ENCODE measurements at regions not wholly inside any gene's neighbourhood (a gene's known extent, or its start where the extent isn't known, plus 50 kb on each side); places are given as distances from the start of the nearest gene placed in this dataset.
"Not testable (repeated sequence)": the region's sequence is repeated elsewhere in the genome, so short reads cannot be mapped to it uniquely, and the experiment has no call there.

DNA sequence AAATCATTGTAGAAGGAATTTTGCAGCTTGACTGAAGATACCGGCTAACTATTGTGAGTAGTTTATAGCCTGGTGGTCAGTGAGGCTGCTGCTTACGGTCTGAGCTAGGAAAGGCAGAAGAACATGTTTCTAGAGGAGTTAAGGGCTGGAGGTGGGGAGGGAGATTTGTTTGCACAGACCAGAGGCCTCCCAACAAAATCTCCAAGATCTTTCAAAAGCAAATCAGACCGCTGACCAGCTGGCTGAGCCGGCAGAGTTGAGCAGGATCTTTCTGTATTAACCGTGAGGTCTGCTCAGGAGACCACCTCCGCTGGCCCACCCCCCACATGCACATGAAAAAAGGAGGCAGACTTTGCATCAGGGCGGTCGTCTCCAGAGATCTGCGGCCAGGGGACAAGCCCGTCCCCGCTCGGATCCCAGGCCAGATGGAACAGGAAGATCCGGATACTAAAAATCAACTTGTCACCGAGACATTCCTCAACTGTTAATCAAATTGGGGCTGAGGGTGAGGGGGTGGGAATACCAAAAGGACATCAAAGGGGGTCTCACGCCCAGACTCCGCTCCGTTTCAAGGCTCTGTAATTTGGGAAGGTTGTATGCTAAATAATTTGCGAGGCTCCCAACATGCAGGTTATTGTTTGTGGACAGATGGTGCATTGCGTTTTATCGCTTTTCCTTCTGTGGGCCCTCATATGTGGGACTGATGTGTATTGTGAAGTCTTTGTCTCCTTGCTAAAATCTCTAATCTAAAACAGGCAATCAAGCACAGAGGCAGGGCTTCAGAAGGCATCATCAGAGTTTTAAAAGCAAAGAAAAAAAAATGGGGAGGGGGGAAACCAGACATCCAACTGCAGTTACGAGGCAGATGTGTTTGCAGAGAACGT, 319.0 kb downstream of the ZNF536 start:
- DNase-seq = no peak

DNA sequence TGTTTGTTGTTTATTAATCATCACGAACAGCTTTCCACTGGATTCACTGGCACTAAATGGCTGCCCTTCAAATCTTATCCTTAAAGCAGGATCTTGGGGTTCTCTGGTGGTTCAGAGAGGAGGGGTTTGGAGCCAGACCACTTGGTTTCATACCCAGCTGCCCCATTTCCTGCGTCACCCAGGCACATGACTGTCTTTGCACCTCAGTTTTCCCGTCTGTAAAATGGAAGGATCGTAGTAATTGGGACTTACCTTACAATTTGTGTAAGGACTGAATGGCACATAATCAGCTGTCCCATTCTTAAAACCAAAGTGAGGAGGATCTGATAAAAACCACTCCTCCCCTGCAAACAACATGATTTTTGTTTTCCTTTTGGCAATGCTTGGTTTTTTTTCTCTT, 318.3 kb downstream of the ZNF536 start:
- no peak for DNase-seq

- DNase-seq = no peak
These were observed 317.3 kb downstream of the ZNF536 start for GRCh38 chr19:30689474-30689873.

DNA sequence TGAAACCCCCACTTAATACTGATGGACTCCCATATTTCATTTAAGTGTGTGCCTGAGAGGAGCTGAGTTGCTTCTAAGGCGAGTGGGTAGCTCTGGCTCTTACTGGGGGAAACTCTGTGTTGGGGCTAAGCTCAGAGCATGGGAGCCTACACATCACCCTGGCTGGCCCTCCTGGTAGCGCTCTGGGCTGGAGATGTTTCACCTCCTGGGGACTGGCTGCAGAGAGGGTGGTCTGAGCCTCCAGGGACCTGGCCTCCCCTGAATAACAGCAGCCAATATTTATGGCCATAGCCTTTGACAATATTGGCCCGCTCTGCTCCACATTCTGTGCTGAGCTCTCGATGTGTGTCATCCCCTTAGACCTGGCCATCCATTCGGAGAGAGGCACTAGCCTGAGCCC, 316.5 kb downstream of the ZNF536 start:
- no peak for DNase-seq

GRCh38 chr19:30686826-30687566, 314.8 kb downstream of the ZNF536 start:
- no peak for DNase-seq

DNA sequence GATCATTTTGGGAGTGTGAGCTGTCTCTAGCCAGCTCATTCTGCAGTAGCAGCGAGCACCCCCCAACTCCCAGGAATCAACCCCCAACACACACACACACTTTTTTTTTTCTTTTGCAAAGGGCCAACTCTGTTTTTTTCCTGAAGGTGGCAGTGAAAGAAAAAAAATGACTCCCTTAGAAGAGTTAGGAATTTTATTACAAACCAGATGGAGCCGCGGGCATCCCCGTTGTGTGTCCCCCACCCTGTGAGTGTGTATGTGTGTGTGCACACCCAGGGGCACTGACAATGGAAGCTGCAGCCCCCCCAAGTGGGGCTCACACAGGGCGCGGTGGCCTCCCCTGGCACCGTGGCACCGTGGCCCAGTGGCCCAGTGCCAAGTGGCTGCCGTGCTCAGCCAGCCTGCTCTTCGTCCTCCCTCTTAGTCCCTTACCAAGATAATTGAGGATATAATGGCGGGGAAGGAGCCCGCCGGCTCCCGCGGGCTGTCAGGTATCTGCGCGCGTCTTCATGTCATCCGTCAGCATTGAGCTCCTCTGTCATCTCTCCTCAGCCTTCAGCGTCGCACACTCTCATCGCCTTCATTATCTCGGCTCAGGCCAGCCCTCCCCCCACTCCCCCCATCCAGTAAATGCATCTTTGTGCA, 314.1 kb downstream of the ZNF536 start:
- DNase-seq = no peak

DNA sequence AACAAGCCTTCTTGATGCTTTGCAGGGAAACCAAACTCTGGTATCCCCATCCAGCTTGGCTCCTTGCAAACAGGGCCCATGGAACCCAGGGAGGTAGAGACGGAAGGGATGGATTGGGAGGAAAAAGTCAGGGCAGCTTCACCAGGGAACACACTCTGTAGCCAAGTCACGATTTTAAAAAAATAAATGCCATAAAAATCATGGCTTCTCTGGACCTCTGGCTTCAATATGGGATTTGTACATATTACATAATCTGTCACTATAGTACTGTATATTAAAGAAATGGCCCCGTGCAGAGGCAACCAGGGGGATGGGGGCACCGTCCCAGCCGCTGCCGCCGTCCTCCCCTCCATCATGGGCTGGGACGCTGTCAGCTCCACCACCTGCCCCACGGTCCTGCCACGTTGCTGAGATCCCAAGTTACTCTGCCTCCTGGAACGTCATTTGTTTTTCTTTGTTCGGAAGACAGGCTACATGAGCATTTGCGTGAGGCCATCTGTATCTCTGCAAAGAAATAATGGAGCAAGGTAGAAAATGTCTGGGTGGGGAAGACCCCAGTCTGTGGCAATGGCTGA, 313.3 kb downstream of the ZNF536 start:
- no peak for DNase-seq

GRCh38 chr19:30684613-30685012, 312.4 kb downstream of the ZNF536 start:
- no peak for DNase-seq

- DNase-seq = peak; percentile 60 to 71
These were observed 310.9 kb downstream of the ZNF536 start for GRCh38 chr19:30682999-30683536.

DNA sequence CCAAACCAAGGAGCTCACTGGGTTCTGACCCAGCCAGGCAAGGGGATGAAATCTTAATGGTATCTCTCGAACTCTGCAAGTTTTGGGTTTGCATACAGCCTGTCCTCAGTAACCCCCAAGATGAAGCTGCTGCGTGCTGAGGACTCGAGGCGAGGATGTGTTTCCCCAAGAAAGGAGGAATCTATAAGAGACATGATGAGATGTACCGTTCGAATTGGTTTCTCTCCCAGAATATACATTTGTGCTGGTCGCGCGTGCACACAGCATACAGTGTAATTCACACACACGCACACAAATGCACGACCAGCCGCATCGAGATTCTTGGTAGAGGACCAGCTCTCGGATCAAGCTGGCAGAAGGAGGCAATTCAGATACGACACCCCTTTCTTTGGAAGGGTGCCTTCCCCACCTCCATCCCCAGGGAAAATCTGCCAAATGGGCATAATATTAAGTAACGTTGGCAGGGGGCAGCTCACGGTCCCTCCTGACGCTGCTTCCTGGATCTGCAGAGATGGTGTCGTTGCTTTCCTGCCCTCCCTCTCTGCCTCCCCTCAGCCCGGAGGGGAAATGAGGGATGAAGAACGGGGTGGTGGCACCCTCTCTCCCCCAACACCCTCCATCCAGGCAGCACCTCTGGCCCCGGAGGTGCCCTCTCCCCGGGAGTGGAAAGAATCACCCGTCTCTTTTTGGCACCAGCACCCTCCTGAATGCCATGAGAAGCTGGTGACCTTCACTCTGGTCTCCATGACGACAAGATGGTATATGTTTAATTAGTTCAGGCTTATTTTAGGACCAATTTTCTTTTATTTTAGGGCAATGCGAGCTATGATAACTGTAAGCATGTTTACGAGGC, 310.2 kb downstream of the ZNF536 start:
- DNase-seq = no peak

DNA sequence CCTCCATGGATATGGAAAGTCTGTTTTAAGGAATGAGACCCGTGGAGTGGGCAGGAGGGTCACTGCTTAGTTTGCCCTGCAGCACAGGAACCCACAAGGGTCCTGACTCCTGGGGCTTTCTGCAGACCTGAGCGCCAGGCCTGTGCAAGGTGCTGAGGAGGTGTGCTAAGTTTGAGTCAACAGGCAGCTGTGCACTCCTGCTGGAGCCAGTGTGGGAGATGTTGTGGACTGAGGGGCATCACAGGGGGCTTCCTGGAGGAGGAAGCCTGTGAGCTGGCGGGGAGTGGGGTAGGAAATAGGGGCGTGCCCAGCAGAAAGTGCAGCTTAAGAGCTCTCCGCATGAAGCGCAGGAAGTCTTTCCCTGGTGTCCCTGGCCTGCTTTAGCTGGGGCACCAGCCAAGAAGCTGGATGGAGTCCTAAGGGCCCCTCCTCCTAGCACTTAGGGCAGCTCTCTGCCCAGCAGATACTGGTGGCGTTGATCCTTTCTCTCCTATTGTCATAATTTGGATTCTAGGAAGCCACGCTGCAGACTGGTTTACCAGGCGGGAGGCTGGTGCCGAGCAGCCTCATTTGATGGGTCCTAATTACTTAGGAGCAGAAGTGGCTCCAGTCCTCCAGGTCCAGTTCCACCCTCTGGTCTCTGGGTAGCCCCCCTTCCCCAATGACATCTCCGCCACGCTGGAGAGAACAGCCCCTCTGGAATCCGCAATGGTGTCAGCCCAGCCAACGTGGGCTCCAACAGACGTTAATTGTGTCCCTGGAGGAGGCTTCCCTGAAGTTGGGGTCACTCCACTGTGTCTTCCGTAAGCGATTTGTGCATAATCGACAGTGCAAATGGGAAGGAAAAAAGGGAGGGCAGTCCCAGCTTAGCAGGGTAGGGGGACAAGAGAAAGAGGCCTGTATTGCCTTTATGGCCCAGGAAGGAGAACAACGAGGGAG, 309.2 kb downstream of the ZNF536 start:
- DNase-seq = no peak

DNA sequence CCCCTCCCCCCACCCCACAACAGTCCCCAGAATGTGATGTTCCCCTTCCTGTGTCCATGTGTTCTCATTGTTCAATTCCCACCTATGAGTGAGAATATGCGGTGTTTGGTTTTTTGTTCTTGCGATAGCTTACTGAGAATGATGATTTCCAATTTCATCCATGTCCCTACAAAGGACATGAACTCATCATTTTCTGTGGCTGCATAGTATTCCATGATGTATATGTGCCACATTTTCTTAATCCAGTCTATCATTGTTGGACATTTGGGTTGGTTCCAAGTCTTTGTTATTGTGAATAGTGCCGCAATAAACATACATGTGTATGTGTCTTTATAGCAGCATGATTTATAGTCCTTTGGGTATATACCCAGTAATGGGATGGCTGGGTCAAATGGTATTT, 308.2 kb downstream of the ZNF536 start:
- not testable (repeated sequence) for DNase-seq

DNA sequence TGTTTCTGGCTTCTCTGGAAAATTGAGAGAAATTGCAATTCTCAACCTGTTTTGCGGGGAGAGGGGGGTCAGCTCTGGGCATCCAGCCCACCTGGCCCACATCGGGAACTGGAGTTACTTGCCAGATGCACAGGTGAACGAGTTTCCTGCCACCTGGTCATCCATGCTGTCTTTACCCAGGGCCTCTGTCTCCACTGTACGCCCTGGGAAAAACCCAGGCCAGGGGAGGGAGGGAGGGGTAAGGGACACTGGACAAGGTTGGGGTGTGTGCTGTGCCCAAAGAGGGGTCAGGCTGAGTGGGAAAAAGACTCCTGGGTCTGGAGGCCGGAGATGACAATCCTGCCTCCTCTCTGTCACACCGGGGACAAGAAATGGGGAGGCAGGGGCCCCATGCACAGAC, 307.6 kb downstream of the ZNF536 start:
- DNase-seq = no peak

- no peak for DNase-seq
These were observed 307.0 kb downstream of the ZNF536 start for GRCh38 chr19:30679153-30679702.

- DNase-seq = no peak
These were observed 306.0 kb downstream of the ZNF536 start for GRCh38 chr19:30678168-30678567.

DNA sequence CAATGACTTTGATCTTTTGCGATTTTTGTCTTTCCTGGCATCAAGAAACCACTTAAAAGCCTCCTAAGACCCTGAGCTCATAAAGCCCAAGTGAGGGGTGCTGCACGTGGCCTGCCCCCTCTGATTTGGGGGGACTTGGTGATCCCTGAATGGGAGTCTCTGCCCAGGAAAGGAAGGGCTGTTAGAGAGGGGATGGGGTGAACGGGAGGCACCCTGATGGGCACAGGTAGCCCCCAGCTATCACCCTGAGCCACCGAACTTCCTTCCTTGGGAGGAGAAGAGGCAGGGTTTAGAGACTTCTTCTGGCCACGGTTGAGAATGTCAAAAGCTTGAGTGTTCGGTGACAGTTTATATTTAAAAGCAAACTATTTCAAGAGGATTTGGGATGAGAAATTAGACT, 305.5 kb downstream of the ZNF536 start:
- DNase-seq = no peak

DNA sequence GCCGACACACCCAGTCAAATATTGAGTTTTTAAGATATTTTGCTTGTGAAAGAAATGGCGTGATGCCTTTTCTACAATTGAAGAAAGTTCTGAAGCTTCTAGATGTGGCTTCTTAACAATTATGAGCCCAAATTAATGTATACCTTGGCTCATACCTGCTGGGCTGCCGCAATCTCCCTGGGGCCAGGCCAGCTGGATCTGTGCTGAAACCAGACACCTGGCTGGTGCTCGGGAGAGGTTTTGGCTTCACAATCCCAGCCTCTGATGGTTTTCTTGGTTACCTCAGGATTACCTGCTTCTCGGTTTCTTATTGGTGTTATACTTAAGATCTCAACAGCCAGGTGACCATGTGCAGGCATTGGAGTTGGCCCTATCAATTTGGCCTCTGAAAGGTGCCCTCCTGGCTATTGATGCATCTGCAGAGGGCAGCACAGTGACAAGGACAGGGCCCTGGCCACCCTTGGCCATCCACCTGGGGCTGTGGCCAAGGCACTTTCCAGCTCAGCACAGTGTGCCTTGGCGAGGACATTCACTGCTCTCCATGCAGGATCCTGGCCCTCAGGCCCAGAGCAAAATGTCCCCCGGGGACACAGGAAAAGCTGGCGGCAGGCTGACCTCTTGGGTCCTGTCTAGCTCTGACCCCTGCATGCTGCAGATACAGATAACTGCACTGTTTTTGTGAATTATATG, 305.0 kb downstream of the ZNF536 start:
- DNase-seq = no peak

GRCh38 chr19:30675086-30675485, 302.9 kb downstream of the ZNF536 start:
- no peak for DNase-seq

DNA sequence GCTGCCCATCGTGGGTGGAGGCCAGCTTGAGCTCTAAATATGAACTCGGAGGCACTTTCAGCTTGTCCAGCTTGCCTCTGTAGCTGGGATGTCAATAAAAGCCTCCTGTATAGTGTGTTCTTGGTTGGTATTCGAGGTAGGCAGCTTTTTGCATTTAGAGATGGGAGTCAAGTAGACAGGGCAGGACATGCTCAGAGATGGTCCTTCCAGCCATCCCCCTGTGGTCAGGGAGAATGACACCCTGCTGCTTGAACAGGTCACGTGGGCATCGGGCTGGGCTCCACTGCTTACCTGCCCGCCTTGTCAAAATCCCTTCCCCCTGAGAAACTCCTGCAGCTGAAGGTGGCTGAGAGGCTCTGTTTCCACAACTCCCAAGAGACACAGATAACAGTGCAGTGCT, 302.5 kb downstream of the ZNF536 start:
- no peak for DNase-seq

- DNase-seq = no peak
These were observed 301.2 kb downstream of the ZNF536 start for GRCh38 chr19:30673336-30673735.

Data from stimulated activated CD4-positive, alpha-beta T cell treated with anti-CD3 and anti-CD28 coated beads, Interleukin-2, amount 100 ng/mL, for 24 hours (primary cell).